ENCODE measurements at regions not wholly inside any gene's neighbourhood (a gene's known extent, or its start where the extent isn't known, plus 50 kb on each side); places are given as distances from the start of the nearest gene placed in this dataset.

- no peak for TF ChIP-seq JUND (IDR thresholded peaks at IDR 0.05)
- TF ChIP-seq CTCF (IDR thresholded peaks at IDR 0.05) = no peak
- no peak for TF ChIP-seq EZH2phosphoT487 (IDR thresholded peaks at IDR 0.05; ENCODE audit: borderline replicate concordance, low read depth)
- TF ChIP-seq GABPA (IDR thresholded peaks at IDR 0.05; ENCODE audit: low read depth) = no peak
These were observed 69.7 kb upstream of the MGMT start for GRCh38 chr10:129397198-129397974.
